Calu3 (cell line): ENCODE measurements at regions not wholly inside any gene's neighbourhood (a gene's known extent, or its start where the extent isn't known, plus 50 kb on each side); places are given as distances from the start of the nearest gene placed in this dataset.

Experiments
- BruUV-seq: library from RNA; stranded (reverse); fragments of 400-500 nt; replicated peaks from 2 replicates; lab custom pipeline; 2021; lab: Mats Ljungman, UMichigan
- CTCF ChIA-PET: fragments of 300-600 bp; sonication (Branson Sonifier 250); formaldehyde crosslinking; loops from one replicate; lab custom pipeline; 2022; ENCODE audit warnings: antibody characterized with exemption; lab: Charles Lee
- DNase-seq: peaks from one replicate; pipeline ENCODE4 v3.0.0; 2022
- H3K27ac Mint-ChIP-seq: one replicate; pipeline ENCODE4 v1.8.0; 2022; ENCODE audit warnings: mixed read lengths; ENCODE audit not compliant: unreplicated experiment
- H3K27me3 Mint-ChIP-seq: one replicate; pipeline ENCODE4 v1.8.0; 2022; ENCODE audit warnings: mixed read lengths; ENCODE audit not compliant: unreplicated experiment
- H3K36me3 Mint-ChIP-seq: one replicate; pipeline ENCODE4 v1.8.0; 2022; ENCODE audit warnings: mild to moderate bottlenecking, moderate library complexity, mixed read lengths; ENCODE audit not compliant: insufficient read depth, unreplicated experiment
- H3K4me1 Mint-ChIP-seq: one replicate; pipeline ENCODE4 v1.8.0; 2022; ENCODE audit warnings: mild to moderate bottlenecking, low read depth, mixed read lengths; ENCODE audit not compliant: unreplicated experiment
- H3K4me3 Mint-ChIP-seq: one replicate; pipeline ENCODE4 v1.8.0; 2022; ENCODE audit warnings: mild to moderate bottlenecking, low read depth, moderate library complexity, mixed read lengths; ENCODE audit not compliant: unreplicated experiment
- H3K9me3 Mint-ChIP-seq: one replicate; pipeline ENCODE4 v1.8.0; 2022; ENCODE audit warnings: low read depth, mixed read lengths; ENCODE audit not compliant: unreplicated experiment
- CTCF ChIP-seq: fragments of 200-600 bp; IDR thresholded peaks from one replicate; pipeline ENCODE4 v1.8.0; 2022; ENCODE audit warnings: antibody characterized with exemption; ENCODE audit not compliant: unreplicated experiment
- intact Hi-C: fragments of 100-400 bp; cut with micrococcal nuclease; formaldehyde crosslinking; loops from one replicate; pipeline ENCODE4 v1.10.0; 2022; ENCODE audit not compliant: unreplicated experiment

GRCh38 chr18:35915056-35915455 lies 57.4 kb upstream of the RMP24 start:
- Mint-ChIP-seq H3K4me1 (no peaks in the 10 kb centered on the region), H3K9me3 (no peaks in the 10 kb centered on the region), H3K27ac (no peak overlapping the region), H3K4me3 (no peak overlapping the region), H3K36me3 (no peaks in the 10 kb centered on the region), H3K27me3 (peaks cover 48% of the 10 kb centered on the region)
- intact Hi-C loops = no loop called here
- BruUV-seq = no TSS peak
- CTCF ChIA-PET = no interaction called here
- TF ChIP-seq CTCF = no peak
- no peak for DNase-seq

- DNase-seq = no peak
- Mint-ChIP-seq H3K4me1 (no peaks in the 10 kb centered on the region), H3K9me3 (no peaks in the 10 kb centered on the region), H3K4me3 (no peak overlapping the region), H3K27ac (no peak overlapping the region), H3K27me3 (peaks cover 44% of the 10 kb centered on the region), H3K36me3 (no peaks in the 10 kb centered on the region)
- CTCF ChIA-PET = interaction anchor here (0.9 to 1.9 kb wide), 3 partner anchors 11 to 56 kb away, joined by 3 to 4 read pairs (median 3); partner anchors contain the start of gene RMP24
- TF ChIP-seq CTCF = peak; percentile 14
- intact Hi-C loops = loop anchor here (1.0 kb wide), 1 partner anchor 33 kb away; no protein-coding TSS in a partner anchor
- no TSS peak for BruUV-seq
Observed at GRCh38 chr18:35917043-35917442, 55.4 kb upstream of the RMP24 start.

GRCh38 chr18:35918564-35918963 lies 53.9 kb upstream of the RMP24 start:
- TF ChIP-seq CTCF = no peak

GRCh38 chr18:35919179-35919578 lies 53.3 kb upstream of the RMP24 start:
- Mint-ChIP-seq H3K27ac (no peak overlapping the region), H3K4me1 (no peaks in the 10 kb centered on the region), H3K27me3 (peaks cover 44% of the 10 kb centered on the region), H3K36me3 (no peaks in the 10 kb centered on the region), H3K4me3 (no peak overlapping the region), H3K9me3 (no peaks in the 10 kb centered on the region)
- DNase-seq = no peak
- TF ChIP-seq CTCF = no peak
- CTCF ChIA-PET = no interaction called here
- BruUV-seq = no TSS peak
- intact Hi-C loops = no loop called here

More at GRCh38 chr18:35918564-35918963, 53.9 kb upstream of the RMP24 start:
- DNase-seq = no peak
- CTCF ChIA-PET = interaction anchor here (0.5 kb wide), 1 partner anchor 37 kb away, joined by 4 read pairs; no protein-coding TSS in a partner anchor
- no peak overlapping the region for H3K4me3 Mint-ChIP-seq
- H3K4me1 Mint-ChIP-seq = no peaks in the 10 kb centered on the region
- peaks cover 44% of the 10 kb centered on the region for H3K27me3 Mint-ChIP-seq
- H3K9me3 Mint-ChIP-seq = no peaks in the 10 kb centered on the region
- H3K27ac Mint-ChIP-seq = no peak overlapping the region
- intact Hi-C loops = no loop called here
- H3K36me3 Mint-ChIP-seq = no peaks in the 10 kb centered on the region
- BruUV-seq = no TSS peak
